GM21723 (cell line): ENCODE measurements at regions not wholly inside any gene's neighbourhood (a gene's known extent, or its start where the extent isn't known, plus 50 kb on each side); places are given as distances from the start of the nearest gene placed in this dataset.

Experiments used
- ATAC-seq: cut with Tn5 transposase; IDR thresholded peaks from one replicate; pipeline ENCODE4 v1.9.1; 2021; ENCODE audit warnings: mild to moderate bottlenecking, moderate library complexity; ENCODE audit not compliant: unreplicated experiment

- no peak for ATAC-seq
Observed at GRCh38 chr15:95458721-95459120, 871.8 kb upstream of the NR2F2 start.

GRCh38 chr15:95459273-95459672, 871.2 kb upstream of the NR2F2 start:
- ATAC-seq = no peak

- ATAC-seq = no peak
Observed at GRCh38 chr15:95464509-95464908, 866.0 kb upstream of the NR2F2 start.

- ATAC-seq = no peak
Observed at GRCh38 chr15:95468820-95469219, 861.7 kb upstream of the NR2F2 start.

- ATAC-seq = no peak
Observed at GRCh38 chr15:95469496-95470000, 861.0 kb upstream of the NR2F2 start.

- ATAC-seq = no peak
Observed at GRCh38 chr15:95470529-95470928, 860.0 kb upstream of the NR2F2 start.

- ATAC-seq = no peak
Observed at GRCh38 chr15:95470997-95471689, 859.4 kb upstream of the NR2F2 start.

- no peak for ATAC-seq
Observed at GRCh38 chr15:95471690-95472086, 858.8 kb upstream of the NR2F2 start.

GRCh38 chr15:95475067-95475466, 855.4 kb upstream of the NR2F2 start:
- no peak for ATAC-seq

- no peak for ATAC-seq
Observed at GRCh38 chr15:95479308-95479707, 851.2 kb upstream of the NR2F2 start.

GRCh38 chr15:95485367-95485766, 845.1 kb upstream of the NR2F2 start:
- ATAC-seq = no peak

- ATAC-seq = no peak
Observed at GRCh38 chr15:95486224-95486623, 844.3 kb upstream of the NR2F2 start.

- no peak for ATAC-seq
Observed at GRCh38 chr15:95489103-95489502, 841.4 kb upstream of the NR2F2 start.

GRCh38 chr15:95492388-95493070, 838.0 kb upstream of the NR2F2 start:
- no peak for ATAC-seq

GRCh38 chr15:95494971-95495541, 835.4 kb upstream of the NR2F2 start:
- no peak for ATAC-seq

GRCh38 chr15:95497634-95498033, 832.9 kb upstream of the NR2F2 start:
- ATAC-seq = no peak

- no peak for ATAC-seq
Observed at GRCh38 chr15:95498961-95499360, 831.5 kb upstream of the NR2F2 start.

GRCh38 chr15:95499397-95499796, 831.1 kb upstream of the NR2F2 start:
- ATAC-seq = no peak

- ATAC-seq = no peak
Observed at GRCh38 chr15:95501865-95502264, 828.6 kb upstream of the NR2F2 start.

GRCh38 chr15:95503107-95503506, 827.4 kb upstream of the NR2F2 start:
- no peak for ATAC-seq

- ATAC-seq = no peak
Observed at GRCh38 chr15:95503640-95504225, 826.8 kb upstream of the NR2F2 start.

GRCh38 chr15:95511671-95512070, 818.8 kb upstream of the NR2F2 start:
- no peak for ATAC-seq
